Chondrocyte (in vitro differentiated cells): ENCODE measurements at regions not wholly inside any gene's neighbourhood (a gene's known extent, or its start where the extent isn't known, plus 50 kb on each side); places are given as distances from the start of the nearest gene placed in this dataset.

Source experiments
- DNase-seq: peaks from one replicate; pipeline ENCODE4 v3.0.0; 2021; ENCODE audit warnings: mixed read lengths, low spot score
- H3K27ac Mint-ChIP-seq: one replicate; pipeline ENCODE4 v1.8.0; 2021; ENCODE audit warnings: mild to moderate bottlenecking, moderate library complexity, mixed read lengths; ENCODE audit not compliant: unreplicated experiment
- H3K27me3 Mint-ChIP-seq: 2 replicates; pipeline ENCODE4 v1.8.0; 2021; ENCODE audit warnings: low read depth, mixed read lengths
- H3K36me3 Mint-ChIP-seq: 2 replicates; pipeline ENCODE4 v1.8.0; 2021; ENCODE audit warnings: low read depth, mixed read lengths
- H3K4me1 Mint-ChIP-seq: 2 replicates; pipeline ENCODE4 v1.8.0; 2021; ENCODE audit warnings: low read depth, mild to moderate bottlenecking, mixed read lengths
- H3K4me3 Mint-ChIP-seq: one replicate; pipeline ENCODE4 v1.8.0; 2021; ENCODE audit warnings: mild to moderate bottlenecking, moderate library complexity, mixed read lengths; ENCODE audit not compliant: unreplicated experiment
- H3K9me3 Mint-ChIP-seq: 2 replicates; pipeline ENCODE4 v1.8.0; 2021; ENCODE audit warnings: low read depth, mixed read lengths
- CTCF ChIP-seq: fragments of 200-600 bp; sonication (generic); IDR thresholded peaks from 2 replicates; pipeline ENCODE4 v1.5.0; 2021; ENCODE audit warnings: antibody characterized with exemption, mild to moderate bottlenecking, moderate library complexity

GRCh38 chr9:89788434-89788833 is 183.6 kb downstream of the GADD45G start:
- no peak for TF ChIP-seq CTCF
- H3K4me1 Mint-ChIP-seq, result peaks cover 6% of the 10 kb centered on the region
- H3K4me3 Mint-ChIP-seq, result no peak overlapping the region
- no peak for DNase-seq
- peaks cover 15% of the 10 kb centered on the region for H3K27me3 Mint-ChIP-seq
- no peaks in the 10 kb centered on the region for H3K36me3 Mint-ChIP-seq
- peaks cover 2% of the 10 kb centered on the region for H3K9me3 Mint-ChIP-seq
- no peak overlapping the region for H3K27ac Mint-ChIP-seq

- DNase-seq, result no peak
- no peak for TF ChIP-seq CTCF
- H3K36me3 Mint-ChIP-seq, result no peaks in the 10 kb centered on the region
- peaks cover 6% of the 10 kb centered on the region for H3K4me1 Mint-ChIP-seq
- no peak overlapping the region for H3K27ac Mint-ChIP-seq
- H3K4me3 Mint-ChIP-seq, result no peak overlapping the region
- H3K9me3 Mint-ChIP-seq, result peaks cover 2% of the 10 kb centered on the region
- peaks cover 13% of the 10 kb centered on the region for H3K27me3 Mint-ChIP-seq
Measured at GRCh38 chr9:89789922-89790510, 185.2 kb downstream of the GADD45G start.

- no peak for DNase-seq
- Mint-ChIP-seq H3K4me3 (no peak overlapping the region), H3K9me3 (peaks cover 2% of the 10 kb centered on the region), H3K27ac (no peak overlapping the region), H3K27me3 (peaks cover 11% of the 10 kb centered on the region), H3K4me1 (peaks cover 6% of the 10 kb centered on the region), H3K36me3 (no peaks in the 10 kb centered on the region)
- no peak for TF ChIP-seq CTCF
Measured at GRCh38 chr9:89790542-89791109, 185.8 kb downstream of the GADD45G start.

GRCh38 chr9:89791754-89792153 is 186.9 kb downstream of the GADD45G start:
- H3K4me1 Mint-ChIP-seq, result no peaks in the 10 kb centered on the region
- no peak for DNase-seq
- no peak for TF ChIP-seq CTCF
- H3K4me3 Mint-ChIP-seq, result no peak overlapping the region
- H3K36me3 Mint-ChIP-seq, result no peaks in the 10 kb centered on the region
- H3K27ac Mint-ChIP-seq, result no peak overlapping the region
- H3K27me3 Mint-ChIP-seq, result peaks cover 11% of the 10 kb centered on the region
- peaks cover 2% of the 10 kb centered on the region for H3K9me3 Mint-ChIP-seq

GRCh38 chr9:89792189-89793123 is 187.6 kb downstream of the GADD45G start:
- no peak overlapping the region for H3K27ac Mint-ChIP-seq
- no peak overlapping the region for H3K4me3 Mint-ChIP-seq
- peaks cover 6% of the 10 kb centered on the region for H3K27me3 Mint-ChIP-seq
- no peaks in the 10 kb centered on the region for H3K9me3 Mint-ChIP-seq
- no peaks in the 10 kb centered on the region for H3K4me1 Mint-ChIP-seq
- TF ChIP-seq CTCF, result no peak
- H3K36me3 Mint-ChIP-seq, result no peaks in the 10 kb centered on the region
- no peak for DNase-seq
